Left lung (tissue), 4 donors: ENCODE measurements at regions not wholly inside any gene's neighbourhood (a gene's known extent, or its start where the extent isn't known, plus 50 kb on each side); places are given as distances from the start of the nearest gene placed in this dataset.
"Not testable (repeated sequence)": the region's sequence is repeated elsewhere in the genome, so short reads cannot be mapped to it uniquely, and the experiment has no call there.

Experiments
- ATAC-seq: fragments of 200-7000 bp; cut with Tn5 transposase; one replicate; pipeline ENCODE4 v1.9.1; 2020; ENCODE audit warnings: moderate library complexity
- DNase-seq, 4 donors: peaks; one replicate each; pipeline ENCODE4 v3.0.0-alpha.2; 2013 to 2020
- H3K27ac ChIP-seq, 2 donors: fragments of 200-600 bp; sonication (generic) in 1 of 2; one replicate each; pipeline versions ENCODE4 v1.5.0 to v1.8.0; 2020 to 2021
- H3K27me3 ChIP-seq, 2 donors: fragments of 200-600 bp; sonication (generic) in 1 of 2; one replicate each; pipeline versions ENCODE4 v1.5.0 to v1.8.0; 2020 to 2021
- H3K36me3 ChIP-seq, 2 donors: fragments of 200-600 bp; sonication (generic) in 1 of 2; one replicate each; pipeline versions ENCODE4 v1.5.0 to v1.8.0; 2020 to 2021
- H3K4me1 ChIP-seq, 2 donors: fragments of 200-600 bp; one replicate each; pipeline ENCODE4 v1.8.0; 2021
- H3K4me3 ChIP-seq, 2 donors: fragments of 200-600 bp; sonication (generic) in 1 of 2; one replicate each; pipeline versions ENCODE4 v1.5.0 to v1.8.0; 2020 to 2021; ENCODE audit warnings: mild to moderate bottlenecking in 1 of 2
- H3K9me3 ChIP-seq, 2 donors: fragments of 200-600 bp; sonication (generic) in 1 of 2; one replicate each; pipeline versions ENCODE4 v1.5.0 to v1.8.0; 2020 to 2021
- CTCF ChIP-seq, 2 donors: fragments of 200-600 bp; sonication (generic) in 1 of 2; IDR thresholded peaks; one replicate each; pipeline versions ENCODE4 v1.5.0 to v1.8.0; 2021; ENCODE audit warnings: antibody characterized with exemption in 2 of 2
- intact Hi-C, 2 donors: fragments of 100-400 bp; cut with DNase I; formaldehyde crosslinking; loops; one replicate each; pipeline versions ENCODE4 v1.11.2 to v1.14.2; 2022
- donor health status: DM: no; HTN: yes; CAD: no.
- donor health status: DM: no; HTN: no; CAD: no.

- intact Hi-C loops, result no loop called here
Measured at GRCh38 chr2:126270587-126270986, 385.4 kb upstream of the GYPC start.

GRCh38 chr2:126272401-126272800 lies 383.6 kb upstream of the GYPC start:
- ATAC-seq (no peak), DNase-seq (no peak)
- H3K9me3 ChIP-seq, result no peaks in the 10 kb centered on the region
- no peak for TF ChIP-seq CTCF (IDR thresholded peaks at IDR 0.05)
- H3K27ac ChIP-seq, result no peak overlapping the region
- no peak overlapping the region for H3K4me3 ChIP-seq
- no peaks in the 10 kb centered on the region for H3K36me3 ChIP-seq
- intact Hi-C loops, result no loop called here
- H3K27me3 ChIP-seq, result no peaks in the 10 kb centered on the region
- no peaks in the 10 kb centered on the region for H3K4me1 ChIP-seq

More at GRCh38 chr2:126270587-126270986, 385.4 kb upstream of the GYPC start:
- Histone ChIP-seq H3K27ac (no peak overlapping the region), H3K9me3 (no peaks in the 10 kb centered on the region), H3K27me3 (no peaks in the 10 kb centered on the region), H3K36me3 (no peaks in the 10 kb centered on the region), H3K4me1 (no peaks in the 10 kb centered on the region), H3K4me3 (no peak overlapping the region)
- DNase-seq, result no peak
- no peak for ATAC-seq
- no peak for TF ChIP-seq CTCF (IDR thresholded peaks at IDR 0.05)

- no peak for ATAC-seq
- Histone ChIP-seq H3K36me3 (no peaks in the 10 kb centered on the region), H3K4me3 (no peak overlapping the region), H3K27me3 (no peaks in the 10 kb centered on the region), H3K4me1 (no peaks in the 10 kb centered on the region), H3K27ac (no peak overlapping the region), H3K9me3 (no peaks in the 10 kb centered on the region)
- intact Hi-C loops, result no loop called here
- no peak for DNase-seq
- no peak for TF ChIP-seq CTCF (IDR thresholded peaks at IDR 0.05)
Measured at GRCh38 chr2:126275098-126275497, 380.9 kb upstream of the GYPC start.

- intact Hi-C loops, H3K9me3 ChIP-seq, H3K36me3 ChIP-seq, H3K27ac ChIP-seq, DNase-seq, H3K4me3 ChIP-seq, H3K27me3 ChIP-seq, ATAC-seq, H3K4me1 ChIP-seq: not testable (repeated sequence)
Measured at GRCh38 chr2:126276268-126276667, 379.7 kb upstream of the GYPC start.

GRCh38 chr2:126288362-126288761 lies 367.6 kb upstream of the GYPC start:
- ATAC-seq, result no peak
- H3K27me3 ChIP-seq, result no peaks in the 10 kb centered on the region
- intact Hi-C loops, result no loop called here
- no peak overlapping the region for H3K4me3 ChIP-seq
- H3K36me3 ChIP-seq, result no peaks in the 10 kb centered on the region
- H3K27ac ChIP-seq, result no peak overlapping the region
- H3K4me1 ChIP-seq, result no peaks in the 10 kb centered on the region
- H3K9me3 ChIP-seq, result no peaks in the 10 kb centered on the region
- TF ChIP-seq CTCF (IDR thresholded peaks at IDR 0.05), result no peak
- no peak for DNase-seq

GRCh38 chr2:126293962-126294361 lies 362.0 kb upstream of the GYPC start:
- H3K9me3 ChIP-seq, H3K27me3 ChIP-seq, ATAC-seq, H3K4me3 ChIP-seq, DNase-seq, intact Hi-C loops, H3K36me3 ChIP-seq, H3K27ac ChIP-seq, H3K4me1 ChIP-seq: not testable (repeated sequence)
